GM10266 (cell line): ENCODE measurements at regions not wholly inside any gene's neighbourhood (a gene's known extent, or its start where the extent isn't known, plus 50 kb on each side); places are given as distances from the start of the nearest gene placed in this dataset.
A peak's percentile ranks its signal among the peaks of the same experiment; 100 is the strongest.

Experiments used
- DNase-seq: peaks from one replicate; pipeline ENCODE4 v3.0.0; 2012; ENCODE audit errors: extremely low spot score
- CTCF ChIP-seq: IDR thresholded peaks from 2 replicates; pipeline ENCODE4 v1.5.1; 2012; ENCODE audit warnings: mild to moderate bottlenecking, low read depth; ENCODE audit not compliant: control insufficient read depth, insufficient read depth; ENCODE audit errors: missing control alignments

- TF ChIP-seq CTCF = no peak
- DNase-seq = no peak
Observed at GRCh38 chr2:196233805-196234475, 62.6 kb upstream of the STK17B start.

GRCh38 chr2:196234672-196235071 is 63.3 kb upstream of the STK17B start:
- DNase-seq = no peak
- TF ChIP-seq CTCF = no peak

GRCh38 chr2:196238836-196239380 is 67.5 kb upstream of the STK17B start:
- DNase-seq = no peak
- TF ChIP-seq CTCF = no peak

GRCh38 chr2:196239622-196240587 is 68.5 kb upstream of the STK17B start:
- no peak for TF ChIP-seq CTCF
- DNase-seq = peak; percentile 46

GRCh38 chr2:196241175-196241574 is 69.8 kb upstream of the STK17B start:
- DNase-seq = no peak
- no peak for TF ChIP-seq CTCF

GRCh38 chr2:196242131-196242620 is 70.8 kb upstream of the STK17B start:
- TF ChIP-seq CTCF = no peak
- peak; percentile 43 for DNase-seq
